Breast epithelium (tissue), 4 donors: ENCODE measurements at regions not wholly inside any gene's neighbourhood (a gene's known extent, or its start where the extent isn't known, plus 50 kb on each side); places are given as distances from the start of the nearest gene placed in this dataset.

ENCODE experiments used
- DNase-seq, 2 donors: peaks; one replicate each; pipeline ENCODE4 v3.0.0-alpha.2; 2019; ENCODE audit warnings: low spot score in 2 of 2
- H3K27ac ChIP-seq, 2 donors: fragments of 200-600 bp; sonication (generic) in 1 of 2; one replicate each; pipeline ENCODE4 v1.5.1; 2016 to 2019; ENCODE audit warnings: mild to moderate bottlenecking in 1 of 2
- H3K27me3 ChIP-seq, 2 donors: fragments of 200-600 bp; sonication (generic) in 1 of 2; one replicate each; pipeline versions ENCODE4 v1.5.1 to v1.6.0; 2017 to 2019; ENCODE audit warnings: control low read depth in 1 of 2, mild to moderate bottlenecking in 1 of 2
- H3K36me3 ChIP-seq: fragments of 200-600 bp; one replicate; pipeline ENCODE4 v1.5.1; 2019
- H3K4me1 ChIP-seq, 2 donors: fragments of 200-600 bp; sonication (generic); one replicate each; pipeline ENCODE4 v1.5.1; 2016 to 2019; ENCODE audit warnings: control low read depth in 1 of 2
- H3K4me3 ChIP-seq, 3 donors: fragments of 200-600 bp; sonication (generic); 1 replicate in 2 of 3; 2 replicates in 1 of 3; pipeline ENCODE4 v1.5.1; 2016 to 2019; ENCODE audit warnings: mild to moderate bottlenecking in 3 of 3, moderate library complexity in 2 of 3
- H3K9me3 ChIP-seq, 2 donors: fragments of 200-600 bp; sonication (generic) in 1 of 2; one replicate each; pipeline ENCODE4 v1.5.1; 2016 to 2019; ENCODE audit warnings: control low read depth in 1 of 2
- CTCF ChIP-seq, 3 donors: fragments of 450-650 bp; IDR thresholded peaks; one replicate each; pipeline ENCODE4 v1.5.1; 2016 to 2017; ENCODE audit warnings: antibody characterized with exemption in 3 of 3, mild to moderate bottlenecking in 3 of 3, moderate library complexity in 3 of 3
- POLR2A ChIP-seq: fragments of 450-650 bp; IDR thresholded peaks from one replicate; pipeline ENCODE4 v1.6.1; 2016; ENCODE audit warnings: antibody characterized with exemption, mild to moderate bottlenecking, moderate library complexity
- POLR2AphosphoS5 ChIP-seq, 3 donors: sonication (generic); formaldehyde crosslinking; IDR thresholded peaks; one replicate each; pipeline ENCODE4 v1.6.1; 2017; ENCODE audit warnings: antibody characterized with exemption in 3 of 3
- intact Hi-C: fragments of 100-400 bp; cut with DNase I; formaldehyde crosslinking; loops from one replicate; pipeline ENCODE4 v1.15.1; 2023; ENCODE audit warnings: low total_unique reads

DNA sequence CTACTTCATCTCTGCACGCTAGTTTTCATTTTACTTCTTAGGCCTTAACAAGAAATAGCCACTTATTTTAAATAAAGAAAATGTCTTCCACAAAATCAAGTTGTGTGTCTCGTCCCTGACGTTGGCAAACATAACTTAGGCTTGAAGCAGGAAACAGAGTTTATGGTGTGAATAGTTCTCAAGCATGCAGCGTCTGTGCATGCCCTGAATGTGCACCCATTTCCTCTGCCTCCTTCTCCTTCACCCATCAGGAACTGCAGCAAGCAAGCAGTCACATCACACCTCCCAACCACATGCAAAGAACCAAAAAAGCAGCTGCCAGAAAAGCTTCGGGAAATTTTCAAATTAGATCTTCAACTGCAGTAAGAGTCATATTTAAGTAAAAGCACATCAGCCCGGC is 424.0 kb upstream of the IRX4 start:
- Histone ChIP-seq H3K4me3 (no peak overlapping the region), H3K27me3 (no peaks in the 10 kb centered on the region), H3K27ac (no peak overlapping the region), H3K4me1 (no peaks in the 10 kb centered on the region), H3K9me3 (no peaks in the 10 kb centered on the region), H3K36me3 (no peaks in the 10 kb centered on the region)
- DNase-seq = peak in 1 of 2 donors; percentile 6
- no peak for TF ChIP-seq POLR2A
- no peak for TF ChIP-seq POLR2AphosphoS5 (IDR thresholded peaks at IDR 0.05)
- TF ChIP-seq CTCF (IDR thresholded peaks at IDR 0.05) = no peak
- intact Hi-C loops = no loop called here

DNA sequence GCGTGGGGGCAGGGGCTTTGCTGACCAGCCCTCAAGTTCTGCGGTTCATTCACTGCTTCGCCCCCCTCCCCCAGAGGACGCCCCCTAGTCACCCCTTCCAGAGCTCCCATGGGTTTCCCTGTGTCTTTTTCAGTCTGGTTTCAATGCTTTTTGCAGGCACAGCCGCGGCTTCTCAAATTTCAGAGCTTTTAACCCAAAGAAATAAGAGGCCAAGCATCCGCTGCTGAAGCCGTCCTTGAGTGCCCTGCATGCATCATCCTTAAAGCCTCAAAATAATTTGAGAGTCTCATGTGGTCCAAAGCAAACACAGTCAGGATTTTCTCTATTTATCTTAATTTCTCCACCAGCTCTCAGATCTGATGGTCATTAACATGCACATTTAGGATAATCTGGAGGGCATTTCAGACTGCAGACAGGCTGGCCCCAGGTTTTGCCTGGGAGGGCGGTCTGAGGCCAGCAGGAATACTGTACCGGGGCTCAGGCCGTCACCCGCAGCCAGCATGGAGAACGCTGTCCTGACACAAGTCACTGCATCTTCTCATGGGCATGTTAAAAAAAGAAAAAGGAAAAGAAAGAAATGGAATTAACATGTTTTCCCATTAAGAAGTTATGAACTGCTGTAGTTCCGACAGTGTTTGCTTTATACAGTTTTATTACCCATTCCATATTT is 420.8 kb upstream of the IRX4 start:
- intact Hi-C loops = no loop called here
- peak in 1 of 2 donors; percentile 6 for DNase-seq
- H3K27ac ChIP-seq = no peak overlapping the region
- no peaks in the 10 kb centered on the region for H3K36me3 ChIP-seq
- H3K9me3 ChIP-seq = no peaks in the 10 kb centered on the region
- H3K4me1 ChIP-seq = no peaks in the 10 kb centered on the region
- TF ChIP-seq CTCF (IDR thresholded peaks at IDR 0.05) = no peak
- no peaks in the 10 kb centered on the region for H3K27me3 ChIP-seq
- no peak overlapping the region for H3K4me3 ChIP-seq

DNA sequence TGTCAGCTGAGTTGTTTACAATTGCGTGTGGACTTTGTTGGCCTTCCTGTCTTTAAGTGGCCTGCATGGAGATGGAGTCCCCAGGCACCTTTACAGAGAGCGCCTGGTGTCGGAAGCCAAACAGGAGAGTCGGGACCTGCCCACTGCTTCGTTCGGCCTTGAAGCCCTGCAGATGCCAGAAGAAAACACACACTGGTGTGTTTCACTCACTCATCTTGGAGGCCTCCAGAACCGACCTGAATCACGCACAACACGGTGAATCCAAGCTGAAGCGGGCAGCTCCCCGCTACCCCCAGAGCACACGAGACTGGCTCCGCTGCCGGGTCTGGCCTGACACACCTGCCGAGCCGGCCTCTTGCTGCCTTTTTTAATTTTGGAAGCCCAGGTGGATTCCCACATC is 419.4 kb upstream of the IRX4 start:
- no peaks in the 10 kb centered on the region for H3K4me1 ChIP-seq
- TF ChIP-seq CTCF (IDR thresholded peaks at IDR 0.05) = no peak
- no peaks in the 10 kb centered on the region for H3K9me3 ChIP-seq
- H3K27me3 ChIP-seq = no peaks in the 10 kb centered on the region
- peak in 1 of 2 donors; percentile 22 for DNase-seq
- intact Hi-C loops = no loop called here
- no peaks in the 10 kb centered on the region for H3K36me3 ChIP-seq
- H3K4me3 ChIP-seq = no peak overlapping the region
- H3K27ac ChIP-seq = no peak overlapping the region

GRCh38 chr5:2300861-2301574 is 418.3 kb upstream of the IRX4 start:
- no peaks in the 10 kb centered on the region for H3K36me3 ChIP-seq
- intact Hi-C loops = no loop called here
- TF ChIP-seq CTCF (IDR thresholded peaks at IDR 0.05) = no peak
- no peak overlapping the region for H3K4me3 ChIP-seq
- no peak overlapping the region for H3K27ac ChIP-seq
- H3K9me3 ChIP-seq = no peaks in the 10 kb centered on the region
- peak in 1 of 2 donors; percentile 41 for DNase-seq
- H3K27me3 ChIP-seq = no peaks in the 10 kb centered on the region
- H3K4me1 ChIP-seq = no peaks in the 10 kb centered on the region

DNA sequence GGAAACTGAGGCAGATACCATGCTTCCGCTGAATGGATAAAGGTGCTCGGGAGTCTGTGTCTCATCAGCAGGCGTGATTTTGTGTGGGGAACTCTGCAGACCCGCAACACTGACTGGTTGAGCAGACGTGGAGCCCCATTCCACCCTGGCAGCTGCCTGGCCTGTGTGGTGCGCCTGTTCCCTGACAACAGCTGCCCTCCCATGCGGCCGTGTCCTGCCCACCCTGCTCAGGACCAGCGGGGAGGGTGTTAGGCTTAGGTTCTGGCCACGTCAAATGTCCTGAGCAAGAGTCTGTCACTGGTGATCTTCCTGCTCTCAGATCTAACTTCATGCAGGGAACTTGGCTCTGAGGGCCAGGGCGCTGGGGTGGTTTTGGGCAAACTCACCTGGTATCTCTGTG is 417.7 kb upstream of the IRX4 start:
- no peaks in the 10 kb centered on the region for H3K36me3 ChIP-seq
- H3K27me3 ChIP-seq = no peaks in the 10 kb centered on the region
- no peak overlapping the region for H3K4me3 ChIP-seq
- H3K27ac ChIP-seq = no peak overlapping the region
- intact Hi-C loops = no loop called here
- peak in 1 of 2 donors; percentile 46 for DNase-seq
- no peaks in the 10 kb centered on the region for H3K9me3 ChIP-seq
- no peak for TF ChIP-seq CTCF (IDR thresholded peaks at IDR 0.05)
- TF ChIP-seq POLR2A = no peak
- TF ChIP-seq POLR2AphosphoS5 (IDR thresholded peaks at IDR 0.05) = no peak
- no peaks in the 10 kb centered on the region for H3K4me1 ChIP-seq
